ENCODE measurements at regions not wholly inside any gene's neighbourhood (a gene's known extent, or its start where the extent isn't known, plus 50 kb on each side); places are given as distances from the start of the nearest gene placed in this dataset.

DNA sequence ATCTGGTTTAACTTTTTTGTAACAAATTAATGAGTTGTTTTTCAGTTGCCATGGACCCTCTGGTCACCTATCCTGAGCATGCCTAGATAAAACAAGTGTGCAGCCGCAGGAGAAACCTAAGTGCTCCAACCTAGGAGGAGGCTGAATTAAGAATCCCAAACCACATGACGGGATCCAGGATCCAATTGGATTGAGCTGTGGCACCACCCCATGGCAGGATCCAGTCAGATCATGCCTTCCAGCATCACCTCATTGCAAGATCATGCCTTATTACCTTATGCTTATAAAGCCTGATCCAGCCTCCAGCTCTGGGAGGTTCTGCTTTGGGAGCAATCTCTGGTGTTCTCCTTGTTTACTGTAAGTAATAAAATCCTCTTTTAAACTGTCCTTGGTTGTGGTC lies 662.0 kb downstream of the TLR4 start:
- intact Hi-C loops (cut with DNase I) = no loop called here
- Histone ChIP-seq H3K36me3 (no peaks in the 10 kb centered on the region), H3K9me3 (no peaks in the 10 kb centered on the region), H3K27ac (no peak overlapping the region), H3K27me3 (no peaks in the 10 kb centered on the region), H3K4me1 (peaks cover 0 to 6% (median 3%) of the 10 kb centered on the region in 4 donors), H3K4me3 (no peak overlapping the region)
- no peak for DNase-seq
- TF ChIP-seq POLR2A (IDR thresholded peaks at IDR 0.05) (no peak), EP300 (IDR thresholded peaks at IDR 0.05) (no peak), POLR2AphosphoS5 (IDR thresholded peaks at IDR 0.05) (no peak)
- TF ChIP-seq, protein P1, sequence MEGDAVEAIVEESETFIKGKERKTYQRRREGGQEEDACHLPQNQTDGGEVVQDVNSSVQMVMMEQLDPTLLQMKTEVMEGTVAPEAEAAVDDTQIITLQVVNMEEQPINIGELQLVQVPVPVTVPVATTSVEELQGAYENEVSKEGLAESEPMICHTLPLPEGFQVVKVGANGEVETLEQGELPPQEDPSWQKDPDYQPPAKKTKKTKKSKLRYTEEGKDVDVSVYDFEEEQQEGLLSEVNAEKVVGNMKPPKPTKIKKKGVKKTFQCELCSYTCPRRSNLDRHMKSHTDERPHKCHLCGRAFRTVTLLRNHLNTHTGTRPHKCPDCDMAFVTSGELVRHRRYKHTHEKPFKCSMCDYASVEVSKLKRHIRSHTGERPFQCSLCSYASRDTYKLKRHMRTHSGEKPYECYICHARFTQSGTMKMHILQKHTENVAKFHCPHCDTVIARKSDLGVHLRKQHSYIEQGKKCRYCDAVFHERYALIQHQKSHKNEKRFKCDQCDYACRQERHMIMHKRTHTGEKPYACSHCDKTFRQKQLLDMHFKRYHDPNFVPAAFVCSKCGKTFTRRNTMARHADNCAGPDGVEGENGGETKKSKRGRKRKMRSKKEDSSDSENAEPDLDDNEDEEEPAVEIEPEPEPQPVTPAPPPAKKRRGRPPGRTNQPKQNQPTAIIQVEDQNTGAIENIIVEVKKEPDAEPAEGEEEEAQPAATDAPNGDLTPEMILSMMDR (IDR thresholded peaks at IDR 0.05) = no peak
- 88 to 89% methylated on average over 2 of the region's 2 CpGs for WGBS, 2 donors

DNA sequence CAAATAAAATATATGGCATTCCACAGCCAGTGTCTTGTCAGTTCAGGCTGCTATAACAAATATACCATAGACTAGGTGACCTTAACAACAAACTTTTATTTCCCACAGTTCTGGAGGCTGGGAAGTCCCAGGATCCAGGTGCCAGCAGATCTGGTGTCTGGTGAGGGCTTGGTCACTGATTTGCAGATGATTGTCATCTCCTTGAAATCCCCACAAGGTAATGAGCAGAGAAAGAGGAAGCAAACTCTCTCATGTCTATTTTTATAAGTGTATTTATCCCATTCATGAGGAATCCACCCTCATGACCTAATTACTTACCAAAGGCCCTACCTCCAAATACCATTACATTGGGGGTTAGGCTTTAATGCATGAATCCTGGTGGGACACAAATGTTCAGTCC lies 663.2 kb downstream of the TLR4 start:
- Histone ChIP-seq H3K4me1 (peaks cover 0 to 2% (median under 1%) of the 10 kb centered on the region in 4 donors), H3K4me3 (no peak overlapping the region), H3K9me3 (no peaks in the 10 kb centered on the region), H3K27me3 (no peaks in the 10 kb centered on the region), H3K27ac (no peak overlapping the region), H3K36me3 (no peaks in the 10 kb centered on the region)
- TF ChIP-seq EP300 (IDR thresholded peaks at IDR 0.05) (no peak), POLR2AphosphoS5 (IDR thresholded peaks at IDR 0.05) (no peak), POLR2A (IDR thresholded peaks at IDR 0.05) (no peak)
- TF ChIP-seq, protein P1 (IDR thresholded peaks at IDR 0.05) = no peak
- DNase-seq = no peak
- intact Hi-C loops (cut with DNase I) = no loop called here

DNA sequence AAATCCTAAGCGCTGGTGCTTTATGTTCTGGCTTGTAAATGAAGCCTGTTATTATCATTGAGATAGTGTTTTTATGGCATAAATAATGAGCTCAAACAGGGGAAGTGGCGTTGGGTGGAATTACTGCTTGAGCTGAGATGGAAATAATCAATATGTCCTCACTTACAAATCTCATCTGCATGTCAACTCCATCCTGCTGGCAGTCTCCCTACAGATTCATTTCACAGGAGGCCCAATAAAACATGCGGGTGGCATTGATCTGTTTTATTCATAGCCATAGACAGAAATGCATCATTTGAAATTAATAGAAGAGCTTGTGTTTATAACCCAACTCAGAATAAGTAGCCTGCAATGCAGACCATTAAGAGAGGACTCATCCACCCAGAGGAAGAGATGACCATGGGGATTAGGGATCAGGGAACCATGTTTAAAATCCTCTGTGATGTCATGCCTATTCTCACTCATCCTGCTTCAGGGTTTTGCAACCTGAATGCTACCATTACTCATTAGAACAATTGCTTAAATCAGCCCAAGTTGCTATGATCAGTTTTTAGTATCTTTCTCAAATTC lies 680.4 kb downstream of the TLR4 start:
- H3K27ac ChIP-seq = no peak overlapping the region
- no peaks in the 10 kb centered on the region for H3K27me3 ChIP-seq
- no peak overlapping the region for H3K4me3 ChIP-seq
- H3K4me1 ChIP-seq = no peaks in the 10 kb centered on the region
- no peaks in the 10 kb centered on the region for H3K36me3 ChIP-seq
- DNase-seq = no peak
- TF ChIP-seq EP300 (IDR thresholded peaks at IDR 0.05) (no peak), POLR2A (IDR thresholded peaks at IDR 0.05) (no peak), POLR2AphosphoS5 (IDR thresholded peaks at IDR 0.05) (no peak)
- TF ChIP-seq, protein P1 (IDR thresholded peaks at IDR 0.05) = no peak
- 73 to 78% methylated on average over 3 of the region's 3 CpGs for WGBS, 2 donors
- peaks cover 0 to 5% (median 0%) of the 10 kb centered on the region in 4 donors for H3K9me3 ChIP-seq
- intact Hi-C loops (cut with DNase I) = no loop called here

DNA sequence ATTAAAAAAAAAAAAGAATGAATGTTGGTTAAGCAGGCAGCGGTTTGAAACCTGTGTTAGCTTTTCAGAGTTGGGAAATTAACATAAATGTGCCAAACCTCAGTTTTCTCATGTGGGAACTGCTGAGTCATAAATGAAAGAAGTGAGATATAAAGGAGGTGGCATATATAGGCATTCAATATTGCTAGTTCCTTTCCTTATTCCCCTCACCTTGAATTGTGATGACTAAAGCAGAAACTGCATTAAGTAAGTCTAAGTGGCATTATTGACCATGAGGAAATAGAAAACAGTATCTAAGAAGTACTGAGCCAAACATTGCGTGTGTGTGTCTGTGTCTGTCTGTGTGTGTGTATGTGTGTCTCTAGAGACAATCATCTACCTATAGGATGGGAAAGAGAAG lies 691.2 kb downstream of the TLR4 start:
- no peak overlapping the region for H3K27ac ChIP-seq
- H3K4me3 ChIP-seq = no peak overlapping the region
- no peaks in the 10 kb centered on the region for H3K36me3 ChIP-seq
- H3K27me3 ChIP-seq = no peaks in the 10 kb centered on the region
- no peak for TF ChIP-seq POLR2A (IDR thresholded peaks at IDR 0.05)
- TF ChIP-seq EP300 (IDR thresholded peaks at IDR 0.05) = no peak
- TF ChIP-seq, protein P1 (IDR thresholded peaks at IDR 0.05) = no peak
- H3K9me3 ChIP-seq = no peaks in the 10 kb centered on the region
- DNase-seq = no peak
- WGBS, 2 donors = 82 to 88% methylated on average over 2 of the region's 2 CpGs
- intact Hi-C loops (cut with DNase I) = no loop called here
- H3K4me1 ChIP-seq = no peaks in the 10 kb centered on the region

DNA sequence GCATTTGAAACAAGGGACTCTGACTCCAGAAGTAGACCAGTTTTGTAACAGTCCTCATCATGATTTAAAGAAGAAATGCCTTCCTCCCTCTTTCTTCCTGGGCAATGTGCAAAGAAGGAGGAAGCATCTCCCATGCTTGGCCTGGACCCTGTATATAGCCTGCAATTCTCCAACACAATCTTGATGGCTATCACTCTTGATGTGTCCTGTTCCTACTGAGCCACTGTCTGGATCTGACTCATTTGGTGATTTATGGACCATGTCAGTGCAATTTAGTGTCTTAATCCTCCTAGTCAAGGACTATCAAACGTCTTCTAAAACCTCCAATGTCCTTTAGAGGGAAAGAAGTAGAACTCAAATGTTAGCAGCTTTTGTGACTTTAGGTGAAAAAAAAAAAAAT lies 697.3 kb downstream of the TLR4 start:
- no peaks in the 10 kb centered on the region for H3K27me3 ChIP-seq
- 19 to 50% methylated on average over 1 of the region's 1 CpG for WGBS, 2 donors
- no peak for DNase-seq
- no peak overlapping the region for H3K4me3 ChIP-seq
- no peak overlapping the region for H3K27ac ChIP-seq
- H3K36me3 ChIP-seq = no peaks in the 10 kb centered on the region
- intact Hi-C loops (cut with DNase I) = no loop called here
- no peaks in the 10 kb centered on the region for H3K4me1 ChIP-seq
- H3K9me3 ChIP-seq = no peaks in the 10 kb centered on the region
- TF ChIP-seq POLR2A (IDR thresholded peaks at IDR 0.05) = no peak
- TF ChIP-seq, protein P1 (IDR thresholded peaks at IDR 0.05) = no peak
- TF ChIP-seq EP300 (IDR thresholded peaks at IDR 0.05) = no peak
- TF ChIP-seq POLR2AphosphoS5 (IDR thresholded peaks at IDR 0.05) = no peak
